ENCODE measurements at regions not wholly inside any gene's neighbourhood (a gene's known extent, or its start where the extent isn't known, plus 50 kb on each side); places are given as distances from the start of the nearest gene placed in this dataset.

DNA sequence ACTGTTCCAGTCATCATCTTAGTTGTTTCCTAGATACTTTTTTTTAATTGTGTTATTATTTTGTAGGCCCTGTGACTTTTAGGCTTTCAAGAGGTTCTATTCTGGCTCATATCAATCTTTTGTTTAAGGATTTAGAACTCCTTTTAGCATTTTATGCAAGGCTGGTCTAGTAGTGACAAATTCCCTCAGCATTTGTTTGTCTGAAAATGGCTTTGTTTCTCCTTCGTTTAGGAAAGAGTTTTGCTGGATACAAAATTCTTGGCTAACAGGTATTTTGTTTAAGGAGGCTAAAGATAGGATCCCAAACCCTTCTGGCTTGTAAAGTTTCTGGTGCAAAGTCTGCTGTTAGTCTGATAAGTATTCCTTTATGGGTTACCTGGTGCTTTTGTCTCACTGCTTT, 116.6 kb upstream of the SLC66A3 start:
- Histone ChIP-seq H3K4me1 (ENCODE audit: insufficient read depth) (peaks cover 5% of the 10 kb centered on the region; the same call in 1 of the 2 replicates), H2AFZ (no peak overlapping the region), H3K27ac (ENCODE audit: low read depth) (no peak overlapping the region), H3K9me2 (ENCODE audit: insufficient read depth) (no peaks in the 10 kb centered on the region), H3K36me3 (ENCODE audit: insufficient read depth) (no peaks in the 10 kb centered on the region), H3K79me2 (replicated peaks; ENCODE audit: insufficient read depth) (no peaks in the 10 kb centered on the region), H4K20me1 (replicated peaks; ENCODE audit: insufficient read depth) (no peaks in the 10 kb centered on the region), H3F3A (replicated peaks; ENCODE audit: low read depth) (no peaks in the 10 kb centered on the region), H3K4me2 (no peak overlapping the region), H3K27me3 (ENCODE audit: insufficient read depth) (no peaks in the 10 kb centered on the region), H3K4me3 (no peak overlapping the region)
- no peak for ATAC-seq
- TF ChIP-seq STAT1 (IDR thresholded peaks at IDR 0.05; ENCODE audit: unreplicated experiment), result no peak
- no peak for DNase-seq (ENCODE audit: low spot score)
- Mint-ChIP-seq H3K4me3 (no peak overlapping the region), H3K27me3 (ENCODE audit: insufficient read depth, low read depth, poor library complexity) (peaks cover 6% of the 10 kb centered on the region), H3K9me3 (peaks cover 43% of the 10 kb centered on the region), H3K36me3 (ENCODE audit: low read depth) (peaks cover 16% of the 10 kb centered on the region; the same call in 2 of the 3 replicates), H3K4me1 (peaks cover 19% of the 10 kb centered on the region), H3K27ac (no peak overlapping the region)

DNA sequence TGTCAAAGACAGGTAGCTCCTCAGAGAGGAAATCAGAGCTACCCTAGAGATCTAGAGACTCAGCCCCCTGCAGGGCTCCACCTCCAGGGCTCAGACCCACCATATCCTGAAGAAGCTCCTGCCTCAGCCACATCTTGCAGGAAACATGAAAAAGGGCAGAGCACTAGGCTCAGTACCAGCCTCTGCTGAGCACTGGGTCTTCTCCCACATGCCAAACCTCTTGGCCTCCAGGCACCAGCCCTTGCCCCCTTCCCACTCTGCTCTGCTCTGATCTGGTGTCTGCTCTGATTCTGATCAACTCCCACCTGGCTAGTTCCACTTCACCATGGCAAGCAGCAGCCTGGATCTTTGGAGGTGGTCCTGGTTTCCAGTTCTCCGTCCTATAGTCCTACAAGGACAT, 114.3 kb upstream of the SLC66A3 start:
- no peak overlapping the region for H3K27ac ChIP-seq (ENCODE audit: low read depth)
- peaks cover 19% of the 10 kb centered on the region for H3K4me1 Mint-ChIP-seq
- H3K36me3 Mint-ChIP-seq (ENCODE audit: low read depth), result peaks cover 16% of the 10 kb centered on the region; the same call in 2 of the 3 replicates
- DNase-seq (ENCODE audit: low spot score) (no peak), ATAC-seq (no peak; the same call in 2 of the 3 replicates)
- no peaks in the 10 kb centered on the region for H3K79me2 ChIP-seq (replicated peaks; ENCODE audit: insufficient read depth)
- no peaks in the 10 kb centered on the region for H3K27me3 ChIP-seq (ENCODE audit: insufficient read depth)
- H3K4me3 ChIP-seq, result no peak overlapping the region
- peaks cover 6% of the 10 kb centered on the region for H3K27me3 Mint-ChIP-seq (ENCODE audit: insufficient read depth, low read depth, poor library complexity)
- no peaks in the 10 kb centered on the region for H3K36me3 ChIP-seq (ENCODE audit: insufficient read depth)
- no peak overlapping the region for H3K27ac Mint-ChIP-seq
- H3K4me2 ChIP-seq, result peak overlapping the region; percentile 46; the same call in 1 of the 2 replicates
- peaks cover 5% of the 10 kb centered on the region; the same call in 1 of the 2 replicates for H3K4me1 ChIP-seq (ENCODE audit: insufficient read depth)
- H3K9me2 ChIP-seq (ENCODE audit: insufficient read depth), result no peaks in the 10 kb centered on the region
- no peak overlapping the region; the same call in 2 of the 3 replicates for H3K4me3 Mint-ChIP-seq
- peaks cover 34% of the 10 kb centered on the region for H3K9me3 Mint-ChIP-seq
- no peaks in the 10 kb centered on the region for H4K20me1 ChIP-seq (replicated peaks; ENCODE audit: insufficient read depth)
- H3F3A ChIP-seq (replicated peaks; ENCODE audit: low read depth), result no peaks in the 10 kb centered on the region
- H2AFZ ChIP-seq, result peak overlapping the region; percentile 82; the same call in 1 of the 2 replicates
- TF ChIP-seq, protein P1, sequence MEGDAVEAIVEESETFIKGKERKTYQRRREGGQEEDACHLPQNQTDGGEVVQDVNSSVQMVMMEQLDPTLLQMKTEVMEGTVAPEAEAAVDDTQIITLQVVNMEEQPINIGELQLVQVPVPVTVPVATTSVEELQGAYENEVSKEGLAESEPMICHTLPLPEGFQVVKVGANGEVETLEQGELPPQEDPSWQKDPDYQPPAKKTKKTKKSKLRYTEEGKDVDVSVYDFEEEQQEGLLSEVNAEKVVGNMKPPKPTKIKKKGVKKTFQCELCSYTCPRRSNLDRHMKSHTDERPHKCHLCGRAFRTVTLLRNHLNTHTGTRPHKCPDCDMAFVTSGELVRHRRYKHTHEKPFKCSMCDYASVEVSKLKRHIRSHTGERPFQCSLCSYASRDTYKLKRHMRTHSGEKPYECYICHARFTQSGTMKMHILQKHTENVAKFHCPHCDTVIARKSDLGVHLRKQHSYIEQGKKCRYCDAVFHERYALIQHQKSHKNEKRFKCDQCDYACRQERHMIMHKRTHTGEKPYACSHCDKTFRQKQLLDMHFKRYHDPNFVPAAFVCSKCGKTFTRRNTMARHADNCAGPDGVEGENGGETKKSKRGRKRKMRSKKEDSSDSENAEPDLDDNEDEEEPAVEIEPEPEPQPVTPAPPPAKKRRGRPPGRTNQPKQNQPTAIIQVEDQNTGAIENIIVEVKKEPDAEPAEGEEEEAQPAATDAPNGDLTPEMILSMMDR (conservative IDR thresholded peaks at IDR 0.05; ENCODE audit: low read depth in 2 of 2), result no peak
- TF ChIP-seq ZNF331 (CRISPR knock-in tag; IDR thresholded peaks at IDR 0.05; ENCODE audit: low read depth) (no peak), EZH2phosphoT487 (IDR thresholded peaks at IDR 0.05; ENCODE audit: unreplicated experiment) (no peak), CREB1 (CRISPR knock-in tag; IDR thresholded peaks at IDR 0.05; ENCODE audit: low read depth) (no peak), POLR2AphosphoS5 (IDR thresholded peaks at IDR 0.05; ENCODE audit: low read depth) (no peak), ZNF114 (CRISPR knock-in tag; IDR thresholded peaks at IDR 0.05) (no peak), EZH2 (IDR thresholded peaks at IDR 0.05; ENCODE audit: low read depth, unreplicated experiment) (no peak), NANOG (IDR thresholded peaks at IDR 0.05; ENCODE audit: borderline replicate concordance) (no peak), STAT1 (IDR thresholded peaks at IDR 0.05; ENCODE audit: unreplicated experiment) (no peak)
- TF ChIP-seq, protein P2, sequence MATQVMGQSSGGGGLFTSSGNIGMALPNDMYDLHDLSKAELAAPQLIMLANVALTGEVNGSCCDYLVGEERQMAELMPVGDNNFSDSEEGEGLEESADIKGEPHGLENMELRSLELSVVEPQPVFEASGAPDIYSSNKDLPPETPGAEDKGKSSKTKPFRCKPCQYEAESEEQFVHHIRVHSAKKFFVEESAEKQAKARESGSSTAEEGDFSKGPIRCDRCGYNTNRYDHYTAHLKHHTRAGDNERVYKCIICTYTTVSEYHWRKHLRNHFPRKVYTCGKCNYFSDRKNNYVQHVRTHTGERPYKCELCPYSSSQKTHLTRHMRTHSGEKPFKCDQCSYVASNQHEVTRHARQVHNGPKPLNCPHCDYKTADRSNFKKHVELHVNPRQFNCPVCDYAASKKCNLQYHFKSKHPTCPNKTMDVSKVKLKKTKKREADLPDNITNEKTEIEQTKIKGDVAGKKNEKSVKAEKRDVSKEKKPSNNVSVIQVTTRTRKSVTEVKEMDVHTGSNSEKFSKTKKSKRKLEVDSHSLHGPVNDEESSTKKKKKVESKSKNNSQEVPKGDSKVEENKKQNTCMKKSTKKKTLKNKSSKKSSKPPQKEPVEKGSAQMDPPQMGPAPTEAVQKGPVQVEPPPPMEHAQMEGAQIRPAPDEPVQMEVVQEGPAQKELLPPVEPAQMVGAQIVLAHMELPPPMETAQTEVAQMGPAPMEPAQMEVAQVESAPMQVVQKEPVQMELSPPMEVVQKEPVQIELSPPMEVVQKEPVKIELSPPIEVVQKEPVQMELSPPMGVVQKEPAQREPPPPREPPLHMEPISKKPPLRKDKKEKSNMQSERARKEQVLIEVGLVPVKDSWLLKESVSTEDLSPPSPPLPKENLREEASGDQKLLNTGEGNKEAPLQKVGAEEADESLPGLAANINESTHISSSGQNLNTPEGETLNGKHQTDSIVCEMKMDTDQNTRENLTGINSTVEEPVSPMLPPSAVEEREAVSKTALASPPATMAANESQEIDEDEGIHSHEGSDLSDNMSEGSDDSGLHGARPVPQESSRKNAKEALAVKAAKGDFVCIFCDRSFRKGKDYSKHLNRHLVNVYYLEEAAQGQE (IDR thresholded peaks at IDR 0.05; ENCODE audit: unreplicated experiment), result no peak
- TF ChIP-seq, protein P3, sequence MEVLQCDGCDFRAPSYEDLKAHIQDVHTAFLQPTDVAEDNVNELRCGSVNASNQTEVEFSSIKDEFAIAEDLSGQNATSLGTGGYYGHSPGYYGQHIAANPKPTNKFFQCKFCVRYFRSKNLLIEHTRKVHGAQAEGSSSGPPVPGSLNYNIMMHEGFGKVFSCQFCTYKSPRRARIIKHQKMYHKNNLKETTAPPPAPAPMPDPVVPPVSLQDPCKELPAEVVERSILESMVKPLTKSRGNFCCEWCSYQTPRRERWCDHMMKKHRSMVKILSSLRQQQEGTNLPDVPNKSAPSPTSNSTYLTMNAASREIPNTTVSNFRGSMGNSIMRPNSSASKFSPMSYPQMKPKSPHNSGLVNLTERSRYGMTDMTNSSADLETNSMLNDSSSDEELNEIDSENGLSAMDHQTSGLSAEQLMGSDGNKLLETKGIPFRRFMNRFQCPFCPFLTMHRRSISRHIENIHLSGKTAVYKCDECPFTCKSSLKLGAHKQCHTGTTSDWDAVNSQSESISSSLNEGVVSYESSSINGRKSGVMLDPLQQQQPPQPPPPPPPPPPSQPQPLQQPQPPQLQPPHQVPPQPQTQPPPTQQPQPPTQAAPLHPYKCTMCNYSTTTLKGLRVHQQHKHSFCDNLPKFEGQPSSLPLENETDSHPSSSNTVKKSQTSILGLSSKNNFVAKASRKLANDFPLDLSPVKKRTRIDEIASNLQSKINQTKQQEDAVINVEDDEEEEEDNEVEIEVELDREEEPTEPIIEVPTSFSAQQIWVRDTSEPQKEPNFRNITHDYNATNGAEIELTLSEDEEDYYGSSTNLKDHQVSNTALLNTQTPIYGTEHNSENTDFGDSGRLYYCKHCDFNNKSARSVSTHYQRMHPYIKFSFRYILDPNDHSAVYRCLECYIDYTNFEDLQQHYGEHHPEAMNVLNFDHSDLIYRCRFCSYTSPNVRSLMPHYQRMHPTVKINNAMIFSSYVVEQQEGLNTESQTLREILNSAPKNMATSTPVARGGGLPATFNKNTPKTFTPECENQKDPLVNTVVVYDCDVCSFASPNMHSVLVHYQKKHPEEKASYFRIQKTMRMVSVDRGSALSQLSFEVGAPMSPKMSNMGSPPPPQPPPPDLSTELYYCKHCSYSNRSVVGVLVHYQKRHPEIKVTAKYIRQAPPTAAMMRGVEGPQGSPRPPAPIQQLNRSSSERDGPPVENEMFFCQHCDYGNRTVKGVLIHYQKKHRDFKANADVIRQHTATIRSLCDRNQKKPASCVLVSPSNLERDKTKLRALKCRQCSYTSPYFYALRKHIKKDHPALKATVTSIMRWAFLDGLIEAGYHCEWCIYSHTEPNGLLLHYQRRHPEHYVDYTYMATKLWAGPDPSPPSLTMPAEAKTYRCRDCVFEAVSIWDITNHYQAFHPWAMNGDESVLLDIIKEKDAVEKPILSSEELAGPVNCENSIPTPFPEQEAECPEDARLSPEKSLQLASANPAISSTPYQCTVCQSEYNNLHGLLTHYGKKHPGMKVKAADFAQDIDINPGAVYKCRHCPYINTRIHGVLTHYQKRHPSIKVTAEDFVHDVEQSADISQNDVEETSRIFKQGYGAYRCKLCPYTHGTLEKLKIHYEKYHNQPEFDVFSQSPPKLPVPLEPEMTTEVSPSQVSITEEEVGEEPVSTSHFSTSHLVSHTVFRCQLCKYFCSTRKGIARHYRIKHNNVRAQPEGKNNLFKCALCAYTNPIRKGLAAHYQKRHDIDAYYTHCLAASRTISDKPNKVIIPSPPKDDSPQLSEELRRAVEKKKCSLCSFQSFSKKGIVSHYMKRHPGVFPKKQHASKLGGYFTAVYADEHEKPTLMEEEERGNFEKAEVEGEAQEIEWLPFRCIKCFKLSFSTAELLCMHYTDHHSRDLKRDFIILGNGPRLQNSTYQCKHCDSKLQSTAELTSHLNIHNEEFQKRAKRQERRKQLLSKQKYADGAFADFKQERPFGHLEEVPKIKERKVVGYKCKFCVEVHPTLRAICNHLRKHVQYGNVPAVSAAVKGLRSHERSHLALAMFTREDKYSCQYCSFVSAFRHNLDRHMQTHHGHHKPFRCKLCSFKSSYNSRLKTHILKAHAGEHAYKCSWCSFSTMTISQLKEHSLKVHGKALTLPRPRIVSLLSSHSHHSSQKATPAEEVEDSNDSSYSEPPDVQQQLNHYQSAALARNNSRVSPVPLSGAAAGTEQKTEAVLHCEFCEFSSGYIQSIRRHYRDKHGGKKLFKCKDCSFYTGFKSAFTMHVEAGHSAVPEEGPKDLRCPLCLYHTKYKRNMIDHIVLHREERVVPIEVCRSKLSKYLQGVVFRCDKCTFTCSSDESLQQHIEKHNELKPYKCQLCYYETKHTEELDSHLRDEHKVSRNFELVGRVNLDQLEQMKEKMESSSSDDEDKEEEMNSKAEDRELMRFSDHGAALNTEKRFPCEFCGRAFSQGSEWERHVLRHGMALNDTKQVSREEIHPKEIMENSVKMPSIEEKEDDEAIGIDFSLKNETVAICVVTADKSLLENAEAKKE (CRISPR knock-in tag; IDR thresholded peaks at IDR 0.05), result no peak

Measured in GM23338 (cell line).